HG02973 (cell line): ENCODE measurements at regions not wholly inside any gene's neighbourhood (a gene's known extent, or its start where the extent isn't known, plus 50 kb on each side); places are given as distances from the start of the nearest gene placed in this dataset.

Source experiments
- ATAC-seq: cut with Tn5 transposase; IDR thresholded peaks from one replicate; pipeline ENCODE4 v1.9.1; 2021; ENCODE audit warnings: moderate library complexity; ENCODE audit not compliant: unreplicated experiment

GRCh38 chr3:83092521-83093221, 1331.2 kb upstream of the GBE1 start:
- ATAC-seq, result no peak

GRCh38 chr3:83076041-83076440, 1314.6 kb upstream of the GBE1 start:
- ATAC-seq, result no peak

- no peak for ATAC-seq
Measured at GRCh38 chr3:83074485-83074884, 1313.0 kb upstream of the GBE1 start.

DNA sequence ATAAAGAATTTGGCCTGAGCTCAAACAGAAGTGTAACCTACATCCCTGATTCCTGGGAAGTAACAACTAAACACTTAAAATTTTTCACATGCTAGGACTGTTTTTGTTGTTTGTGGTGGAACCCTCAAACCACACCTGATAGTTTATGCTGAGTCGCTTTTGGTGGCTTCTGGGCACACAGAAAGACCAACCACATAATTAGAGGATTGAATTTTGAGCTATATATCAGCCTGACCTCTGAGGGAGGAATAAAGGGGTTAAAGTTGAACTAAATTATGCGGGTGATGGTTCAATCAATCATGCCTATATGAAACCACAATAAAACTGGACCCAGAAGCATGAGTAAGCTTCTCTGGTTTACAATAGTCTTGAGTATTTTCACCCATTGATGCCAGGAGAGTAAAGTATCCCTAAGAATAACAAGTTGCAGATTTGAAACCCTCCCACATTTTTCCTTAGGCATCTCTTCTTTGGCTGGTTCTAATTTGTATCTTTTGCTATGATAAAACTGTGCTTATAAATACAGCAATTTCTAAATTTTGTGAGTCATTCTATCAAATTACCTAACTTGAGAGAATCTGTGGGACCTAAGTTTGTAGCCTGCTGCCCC, 1304.5 kb upstream of the GBE1 start:
- ATAC-seq, result no peak

DNA sequence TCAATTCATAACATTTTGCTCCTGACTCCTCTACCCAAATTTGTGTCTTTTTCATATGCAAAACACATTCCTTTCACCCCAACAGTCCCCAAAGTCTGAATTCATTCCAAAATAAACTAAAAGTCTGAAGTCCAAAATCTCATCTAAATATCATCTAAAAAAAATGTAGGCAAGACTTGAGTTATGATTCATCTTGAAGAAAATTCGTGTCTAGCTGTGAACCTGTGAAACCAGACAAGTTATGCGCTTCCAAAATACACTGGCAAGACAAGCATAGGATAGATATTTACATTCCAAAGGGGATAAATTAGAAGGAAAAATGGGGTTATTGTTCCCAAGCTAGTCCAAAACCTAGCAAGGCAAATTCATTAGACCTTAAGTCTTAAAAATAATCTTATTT, 1302.0 kb upstream of the GBE1 start:
- no peak for ATAC-seq

- ATAC-seq, result no peak
Measured at GRCh38 chr3:83048556-83048955, 1287.1 kb upstream of the GBE1 start.

- no peak for ATAC-seq
Measured at GRCh38 chr3:83039422-83039821, 1278.0 kb upstream of the GBE1 start.

DNA sequence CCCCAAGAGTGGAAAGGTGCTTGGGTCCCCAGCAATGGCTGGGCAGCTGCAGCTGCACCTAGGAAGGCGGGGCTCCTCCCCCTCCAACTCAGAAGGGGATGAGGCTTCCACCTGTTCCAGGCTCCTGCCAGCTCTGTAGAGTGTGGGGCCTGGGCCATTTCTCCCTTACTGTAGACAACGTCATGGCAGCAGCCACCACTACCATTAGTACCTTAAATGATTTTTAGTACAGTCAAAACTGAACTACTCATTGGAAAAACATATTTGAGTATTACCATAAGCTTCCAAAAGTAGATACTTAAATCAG, 1274.2 kb upstream of the GBE1 start:
- ATAC-seq, result no peak

- no peak for ATAC-seq
Measured at GRCh38 chr3:83034806-83035703, 1273.6 kb upstream of the GBE1 start.

GRCh38 chr3:83033133-83033532, 1271.7 kb upstream of the GBE1 start:
- ATAC-seq, result no peak

DNA sequence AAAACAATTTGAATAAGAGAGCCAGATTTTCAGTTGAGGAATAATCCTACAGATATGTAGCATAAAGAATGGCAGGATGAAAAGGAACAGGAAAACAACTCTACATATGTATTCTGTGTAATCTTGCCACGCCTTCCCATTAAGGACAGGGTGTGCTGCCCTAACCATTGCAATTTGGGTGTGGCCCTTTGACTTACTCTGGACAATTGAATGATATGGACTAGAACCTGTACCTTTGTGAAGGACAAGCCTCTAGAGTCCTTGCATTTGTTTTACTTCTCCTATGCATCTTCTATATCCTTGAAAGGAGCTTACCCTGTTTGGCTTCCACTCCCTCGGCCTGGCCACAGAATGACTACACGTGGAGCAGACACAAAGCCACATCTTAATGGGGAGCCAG, 1261.6 kb upstream of the GBE1 start:
- ATAC-seq, result no peak

- no peak for ATAC-seq
Measured at GRCh38 chr3:83011481-83011880, 1250.0 kb upstream of the GBE1 start.

- no peak for ATAC-seq
Measured at GRCh38 chr3:83003917-83004316, 1242.5 kb upstream of the GBE1 start.

DNA sequence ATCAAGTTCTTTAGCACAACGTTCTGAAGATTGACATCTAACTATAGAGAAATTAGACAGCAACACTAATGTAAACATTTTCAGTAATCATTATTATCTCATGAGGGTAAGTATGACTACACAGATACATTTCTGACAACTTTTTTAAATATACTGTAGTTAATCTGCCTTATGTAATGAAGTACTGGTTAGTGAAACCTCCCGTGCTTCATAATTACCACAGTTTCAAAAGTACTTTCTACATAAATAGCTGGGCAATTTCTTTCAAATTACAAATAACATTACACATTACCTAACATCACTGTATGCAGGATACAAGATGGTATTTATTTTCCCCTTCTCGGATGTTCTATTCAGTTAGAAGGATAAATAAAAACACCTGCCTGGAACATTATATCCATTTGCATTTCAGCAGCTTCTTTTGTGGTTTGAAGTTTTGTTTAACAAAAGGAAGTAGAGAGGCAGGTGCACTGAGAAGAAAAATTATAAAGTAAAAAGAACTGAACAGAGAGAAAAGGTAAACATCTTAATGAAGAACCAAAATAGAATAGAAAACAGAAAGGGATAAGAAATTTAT, 1241.5 kb upstream of the GBE1 start:
- no peak for ATAC-seq

- no peak for ATAC-seq
Measured at GRCh38 chr3:82999777-83000176, 1238.3 kb upstream of the GBE1 start.

DNA sequence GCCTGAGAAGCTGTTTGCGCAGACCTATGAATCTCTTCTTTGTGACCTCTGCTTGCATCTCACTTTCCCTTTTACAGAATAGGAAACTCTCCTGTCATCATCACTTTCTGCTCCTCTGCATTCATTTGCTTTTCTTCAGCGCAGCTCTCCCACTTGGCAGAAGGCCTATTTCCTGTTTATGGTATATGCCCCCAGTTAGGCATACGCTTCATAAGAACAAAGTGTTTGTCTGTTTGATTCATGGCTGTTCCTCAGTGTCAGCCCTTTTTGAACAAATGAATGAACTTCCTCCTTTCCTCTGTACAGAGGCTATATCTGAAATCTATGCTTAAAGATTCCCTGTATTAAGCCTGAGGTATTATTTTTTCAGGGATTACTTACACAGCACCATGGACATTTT, 1216.9 kb upstream of the GBE1 start:
- ATAC-seq, result no peak

DNA sequence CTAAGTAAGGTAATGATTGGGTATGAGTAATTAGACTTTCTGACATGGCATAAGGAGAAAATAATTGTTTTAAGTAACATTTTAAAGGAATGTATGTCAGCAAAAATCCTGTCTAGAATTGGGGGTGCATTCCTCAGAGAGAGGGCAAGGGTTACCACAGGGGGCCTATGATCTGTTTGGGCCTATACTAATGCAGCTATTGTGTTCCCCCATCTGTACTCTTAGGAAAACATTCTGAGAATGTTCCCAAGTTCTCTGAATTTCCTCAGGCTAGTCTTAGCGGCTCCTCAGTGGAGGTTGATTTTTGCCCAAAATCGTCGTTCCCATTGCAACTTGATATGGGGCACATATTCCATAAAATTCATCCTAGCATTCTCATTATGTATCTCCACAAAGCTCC, 1216.4 kb upstream of the GBE1 start:
- no peak for ATAC-seq

DNA sequence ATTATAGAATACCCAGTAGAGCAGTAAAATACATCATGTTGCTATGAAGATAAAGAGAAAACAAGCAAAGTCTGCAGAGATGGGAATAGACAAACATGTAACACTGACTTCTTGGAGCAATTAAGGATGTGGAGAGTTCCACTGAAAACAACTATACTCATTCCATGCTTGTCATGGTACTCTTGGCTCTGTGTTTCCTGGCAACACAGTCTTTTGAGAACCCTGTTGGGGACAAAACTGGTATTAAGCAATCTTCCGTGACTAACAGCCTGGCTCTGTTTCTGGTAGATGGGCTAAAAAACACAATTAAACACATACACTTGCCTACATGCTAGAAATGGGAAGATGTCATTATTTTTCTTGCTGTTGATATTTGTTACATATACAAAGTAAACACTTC, 1212.3 kb upstream of the GBE1 start:
- ATAC-seq, result no peak

DNA sequence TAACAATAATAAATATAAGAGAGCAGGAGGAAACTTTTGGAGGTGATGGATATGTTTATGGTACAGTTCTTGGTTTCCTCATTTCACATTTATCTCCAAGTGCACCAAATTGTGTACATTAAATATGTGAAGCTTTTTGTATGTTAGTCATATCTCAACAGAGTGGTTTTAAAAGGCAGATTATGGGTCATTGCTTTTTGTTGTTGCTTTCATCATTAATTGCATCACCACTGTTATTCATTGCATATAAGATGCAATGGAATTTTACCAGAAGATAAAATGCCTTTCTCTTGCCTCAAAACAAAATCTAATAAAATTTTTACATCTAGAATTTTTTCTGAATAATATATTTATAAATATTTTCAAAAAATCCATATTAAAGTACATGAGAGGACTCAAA, 1198.9 kb upstream of the GBE1 start:
- no peak for ATAC-seq

DNA sequence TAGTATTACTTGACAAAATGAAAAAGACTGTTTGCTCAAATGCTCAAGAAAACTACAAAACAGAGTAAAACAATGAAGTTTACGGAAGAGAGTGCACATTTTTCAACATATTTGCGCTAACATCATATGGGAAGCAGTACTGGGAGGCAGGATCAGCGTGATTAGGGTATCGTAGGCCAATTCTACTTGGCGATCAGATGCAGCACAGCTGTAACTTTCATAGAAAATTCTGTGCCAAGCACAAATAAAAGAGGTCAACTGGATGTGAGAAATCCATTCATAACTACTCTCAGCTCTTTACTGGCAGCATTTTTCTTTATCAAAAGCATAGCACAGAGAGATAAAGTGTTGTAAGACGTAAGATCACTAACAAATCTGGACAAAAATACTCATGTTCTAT, 1196.3 kb upstream of the GBE1 start:
- no peak for ATAC-seq

DNA sequence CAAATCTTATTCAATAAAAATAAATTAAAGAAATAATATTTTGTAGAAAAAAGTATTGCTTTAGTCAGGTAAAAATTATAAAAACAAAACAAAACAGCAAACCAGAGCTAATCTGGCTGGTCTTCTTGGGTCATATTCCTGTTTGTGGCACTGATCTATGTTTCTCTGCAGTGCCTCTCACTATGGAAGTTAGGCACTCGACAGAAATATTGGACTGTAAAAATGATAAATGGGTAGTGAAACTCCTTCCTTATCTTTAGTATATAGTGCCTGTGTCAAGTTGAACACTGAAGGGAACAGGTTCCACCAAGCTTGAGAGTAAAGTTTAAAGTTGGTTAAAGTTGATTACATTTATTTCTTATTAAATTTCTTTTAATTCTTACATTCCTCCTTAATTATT, 1195.6 kb upstream of the GBE1 start:
- ATAC-seq, result no peak

DNA sequence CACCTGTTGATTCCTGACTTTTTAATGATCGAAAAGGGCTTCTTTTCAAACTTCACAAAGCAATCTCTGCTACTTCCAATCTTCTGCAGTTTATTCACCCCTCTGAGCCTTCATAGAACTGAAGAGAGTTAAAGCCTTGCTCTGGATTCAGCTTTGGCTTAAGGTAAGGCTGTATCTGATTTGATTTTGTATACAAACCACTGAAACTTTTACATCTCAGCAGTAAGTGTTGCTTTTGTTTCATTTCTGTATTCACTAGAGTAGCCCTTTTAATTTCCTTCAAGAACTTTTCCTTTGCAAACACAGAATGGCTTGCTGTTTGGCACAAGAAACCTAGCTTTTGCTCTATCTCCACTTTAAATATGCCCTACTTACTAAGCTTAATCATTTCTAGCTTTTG, 1193.0 kb upstream of the GBE1 start:
- ATAC-seq, result no peak
